Suprapubic skin (tissue), 4 donors: ENCODE measurements at regions not wholly inside any gene's neighbourhood (a gene's known extent, or its start where the extent isn't known, plus 50 kb on each side); places are given as distances from the start of the nearest gene placed in this dataset.

Experiments
- DNase-seq, 2 donors: peaks; one replicate each; pipeline ENCODE4 v3.0.0-alpha.2; 2019; ENCODE audit warnings: low spot score in 2 of 2
- H3K27ac ChIP-seq: fragments of 200-600 bp; sonication (generic); one replicate; pipeline ENCODE4 v1.5.1; 2019
- H3K27me3 ChIP-seq: fragments of 200-600 bp; sonication (generic); one replicate; pipeline ENCODE4 v1.5.1; 2019
- H3K36me3 ChIP-seq: fragments of 200-600 bp; sonication (generic); one replicate; pipeline ENCODE4 v1.5.1; 2019
- H3K4me1 ChIP-seq: fragments of 200-600 bp; sonication (generic); one replicate; pipeline ENCODE4 v1.5.1; 2019
- H3K4me3 ChIP-seq: fragments of 200-600 bp; sonication (generic); one replicate; pipeline ENCODE4 v1.5.1; 2019; ENCODE audit warnings: mild to moderate bottlenecking
- H3K9me3 ChIP-seq: fragments of 200-600 bp; sonication (generic); one replicate; pipeline ENCODE4 v1.5.1; 2019
- EP300 ChIP-seq: sonication (generic); formaldehyde crosslinking; IDR thresholded peaks from one replicate; pipeline ENCODE4 v1.6.1; 2017; ENCODE audit warnings: antibody characterized with exemption
- POLR2A ChIP-seq, 2 donors: fragments of 450-650 bp; IDR thresholded peaks; one replicate each; pipeline ENCODE4 v1.6.1; 2017; ENCODE audit warnings: antibody characterized with exemption in 2 of 2, mild to moderate bottlenecking in 2 of 2, moderate library complexity in 2 of 2
- POLR2AphosphoS5 ChIP-seq, 3 donors: sonication (generic); formaldehyde crosslinking; IDR thresholded peaks; one replicate each; pipeline ENCODE4 v1.6.1; 2017; ENCODE audit warnings: antibody characterized with exemption in 3 of 3
- WGBS: methylation state at CpG from one replicate; pipeline ENCODE4 v1.1.5; 2018; 5-methylcytosine and 5-hydroxymethylcytosine counted together
- TF ChIP-seq, protein P1 (sequence below), 2 donors: fragments of 200-600 bp in 1 of 2; fragments of 450-650 bp in 1 of 2; sonication (generic) in 1 of 2; IDR thresholded peaks; one replicate each; pipeline ENCODE4 v1.5.1; 2016 to 2019; ENCODE audit warnings: antibody characterized with exemption in 2 of 2, mild to moderate bottlenecking in 1 of 2, moderate library complexity in 1 of 2

DNA sequence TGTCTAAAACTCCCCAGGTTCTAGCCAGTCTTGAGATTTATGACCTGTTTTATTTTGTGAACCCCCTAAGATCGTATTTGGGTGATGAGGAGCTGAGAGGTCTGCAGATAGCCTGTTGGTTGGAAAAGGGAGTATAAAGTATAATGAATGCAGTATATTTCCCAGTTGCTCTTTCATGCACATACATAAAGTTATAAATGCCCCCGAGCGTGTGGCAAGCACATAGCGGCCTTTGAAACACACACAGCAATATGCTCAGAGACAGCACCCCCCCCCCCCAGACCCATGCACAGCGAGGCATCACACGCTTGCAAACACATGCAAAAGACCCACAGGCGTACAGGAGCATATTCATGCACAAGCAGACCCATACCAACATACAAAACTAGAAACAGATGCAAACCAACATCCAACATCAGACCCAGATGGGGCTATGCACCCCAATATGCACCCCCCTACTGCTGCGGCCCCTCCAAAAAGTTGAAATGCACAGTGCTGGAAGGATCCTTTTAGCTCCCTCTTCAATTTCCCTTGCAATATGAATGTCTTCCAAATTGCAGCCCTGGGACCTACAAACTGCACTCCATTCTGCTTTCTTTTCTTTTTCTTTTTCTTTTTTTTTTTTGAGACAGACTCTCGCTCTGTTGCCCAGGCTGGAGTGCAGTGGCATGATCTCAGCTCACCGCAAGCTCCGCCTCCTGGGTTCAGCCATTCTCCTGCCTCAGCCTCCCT is 82.2 kb upstream of the TBX3 start:
- Histone ChIP-seq H3K27ac (no peak overlapping the region), H3K4me3 (no peak overlapping the region), H3K9me3 (no peaks in the 10 kb centered on the region), H3K27me3 (no peaks in the 10 kb centered on the region), H3K4me1 (no peaks in the 10 kb centered on the region), H3K36me3 (no peaks in the 10 kb centered on the region)
- no peak for TF ChIP-seq POLR2A (IDR thresholded peaks at IDR 0.05)
- no peak for DNase-seq
- whole genome bisulfite sequencing = 75% methylated on average over 11 of the region's 11 CpGs

DNA sequence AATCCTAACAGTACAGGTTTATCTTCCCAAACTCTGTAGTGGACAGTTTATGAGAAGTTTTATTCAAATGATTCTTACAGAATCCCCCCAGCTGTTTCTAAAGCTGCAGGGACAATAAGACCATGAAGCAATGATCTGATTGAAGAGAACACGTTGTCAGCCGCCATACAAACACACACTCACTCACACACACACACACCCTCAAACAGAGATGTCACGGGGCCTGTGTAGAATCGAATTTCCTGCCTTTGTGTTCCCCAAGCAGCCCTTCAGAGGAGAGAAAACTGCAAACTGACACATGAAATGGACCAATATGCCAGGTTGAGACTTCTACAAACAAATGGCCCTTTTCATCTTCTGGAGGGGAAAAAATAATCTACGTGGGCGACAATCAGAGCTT is 80.5 kb upstream of the TBX3 start:
- no peaks in the 10 kb centered on the region for H3K9me3 ChIP-seq
- H3K36me3 ChIP-seq = no peaks in the 10 kb centered on the region
- 75% methylated on average over 6 of the region's 6 CpGs for WGBS
- no peak for DNase-seq
- H3K27me3 ChIP-seq = no peaks in the 10 kb centered on the region
- no peak overlapping the region for H3K4me3 ChIP-seq
- H3K4me1 ChIP-seq = no peaks in the 10 kb centered on the region
- no peak overlapping the region for H3K27ac ChIP-seq
- TF ChIP-seq, protein P1, sequence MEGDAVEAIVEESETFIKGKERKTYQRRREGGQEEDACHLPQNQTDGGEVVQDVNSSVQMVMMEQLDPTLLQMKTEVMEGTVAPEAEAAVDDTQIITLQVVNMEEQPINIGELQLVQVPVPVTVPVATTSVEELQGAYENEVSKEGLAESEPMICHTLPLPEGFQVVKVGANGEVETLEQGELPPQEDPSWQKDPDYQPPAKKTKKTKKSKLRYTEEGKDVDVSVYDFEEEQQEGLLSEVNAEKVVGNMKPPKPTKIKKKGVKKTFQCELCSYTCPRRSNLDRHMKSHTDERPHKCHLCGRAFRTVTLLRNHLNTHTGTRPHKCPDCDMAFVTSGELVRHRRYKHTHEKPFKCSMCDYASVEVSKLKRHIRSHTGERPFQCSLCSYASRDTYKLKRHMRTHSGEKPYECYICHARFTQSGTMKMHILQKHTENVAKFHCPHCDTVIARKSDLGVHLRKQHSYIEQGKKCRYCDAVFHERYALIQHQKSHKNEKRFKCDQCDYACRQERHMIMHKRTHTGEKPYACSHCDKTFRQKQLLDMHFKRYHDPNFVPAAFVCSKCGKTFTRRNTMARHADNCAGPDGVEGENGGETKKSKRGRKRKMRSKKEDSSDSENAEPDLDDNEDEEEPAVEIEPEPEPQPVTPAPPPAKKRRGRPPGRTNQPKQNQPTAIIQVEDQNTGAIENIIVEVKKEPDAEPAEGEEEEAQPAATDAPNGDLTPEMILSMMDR (IDR thresholded peaks at IDR 0.05) = no peak
- TF ChIP-seq POLR2AphosphoS5 (IDR thresholded peaks at IDR 0.05) (no peak), EP300 (no peak), POLR2A (IDR thresholded peaks at IDR 0.05) (no peak)

DNA sequence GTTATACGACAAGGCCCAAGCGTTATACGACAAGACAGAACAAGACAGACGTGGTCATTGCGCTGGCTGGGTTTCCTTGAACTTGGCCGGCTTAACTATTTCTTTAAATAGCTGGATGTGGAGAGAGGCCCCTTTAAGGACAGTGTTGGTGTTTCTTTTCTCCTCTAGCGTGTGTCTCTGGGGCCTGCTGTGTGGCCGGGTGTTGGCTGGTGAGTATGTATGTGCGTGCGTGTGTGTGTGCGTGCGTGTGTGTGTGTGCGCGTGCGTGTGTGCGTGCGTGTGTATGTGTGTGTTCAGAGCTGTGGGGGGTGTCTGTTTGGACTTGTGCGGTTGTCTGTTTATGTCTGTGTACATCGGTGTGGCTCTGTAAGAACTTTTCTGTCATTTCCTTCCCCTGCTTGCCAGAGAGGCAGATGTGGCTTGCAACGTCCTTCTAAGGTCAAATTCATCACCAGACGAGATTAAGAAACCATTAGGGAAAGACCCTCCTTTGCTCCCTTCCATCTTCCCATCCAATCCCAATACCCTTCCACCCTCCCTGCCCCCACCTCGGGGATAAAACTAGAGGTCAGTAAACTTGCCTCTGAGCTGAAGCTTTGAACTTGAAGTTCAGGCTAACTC is 78.6 kb upstream of the TBX3 start:
- Histone ChIP-seq H3K27ac (no peak overlapping the region), H3K4me3 (no peak overlapping the region), H3K9me3 (no peaks in the 10 kb centered on the region), H3K4me1 (no peaks in the 10 kb centered on the region), H3K27me3 (no peaks in the 10 kb centered on the region), H3K36me3 (no peaks in the 10 kb centered on the region)
- DNase-seq = no peak
- TF ChIP-seq POLR2A (IDR thresholded peaks at IDR 0.05) = no peak
- no peak for TF ChIP-seq POLR2AphosphoS5 (IDR thresholded peaks at IDR 0.05)
- TF ChIP-seq, protein P1 (IDR thresholded peaks at IDR 0.05) = no peak
- 48% methylated on average over 22 of the region's 22 CpGs for WGBS

DNA sequence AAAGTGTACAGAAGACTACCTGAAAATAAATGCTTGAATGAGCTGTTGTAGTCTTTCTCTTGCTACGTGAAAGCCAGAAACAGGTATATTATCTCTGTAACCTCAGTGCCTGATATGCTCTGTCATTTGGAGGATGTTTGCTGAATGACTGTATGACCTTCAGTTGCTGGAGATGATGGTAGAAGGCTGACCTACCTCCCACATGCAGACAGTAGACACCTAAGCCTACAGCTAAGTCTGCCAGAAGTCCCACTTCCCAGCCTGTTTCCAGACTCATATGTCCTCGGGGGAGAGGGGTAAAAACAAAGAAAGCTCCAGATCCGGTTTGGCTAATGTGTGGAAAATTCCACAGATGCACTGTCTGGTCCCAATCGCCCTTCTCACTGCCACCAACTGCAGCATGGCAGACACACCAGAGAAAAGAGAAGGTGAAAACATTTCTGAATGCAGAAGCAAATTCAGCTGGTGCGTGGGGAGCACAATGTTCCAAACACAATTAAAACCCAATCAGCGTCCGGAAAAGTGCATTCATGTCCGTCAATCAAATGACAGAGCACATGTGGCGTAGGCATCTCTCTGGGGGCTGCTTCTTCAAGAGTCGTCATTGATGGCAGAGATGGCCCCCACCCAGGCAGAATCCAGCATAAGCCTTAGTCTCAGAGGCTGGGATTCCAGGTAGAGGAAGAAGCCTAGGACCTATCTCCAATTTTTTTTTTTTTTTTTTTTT is 76.3 kb upstream of the TBX3 start:
- Histone ChIP-seq H3K27me3 (no peaks in the 10 kb centered on the region), H3K4me3 (no peak overlapping the region), H3K9me3 (no peaks in the 10 kb centered on the region), H3K4me1 (no peaks in the 10 kb centered on the region), H3K27ac (no peak overlapping the region), H3K36me3 (no peaks in the 10 kb centered on the region)
- no peak for TF ChIP-seq POLR2AphosphoS5 (IDR thresholded peaks at IDR 0.05)
- no peak for TF ChIP-seq POLR2A (IDR thresholded peaks at IDR 0.05)
- TF ChIP-seq, protein P1 (IDR thresholded peaks at IDR 0.05) = no peak
- WGBS = 55% methylated on average over 10 of the region's 10 CpGs
- DNase-seq = no peak

DNA sequence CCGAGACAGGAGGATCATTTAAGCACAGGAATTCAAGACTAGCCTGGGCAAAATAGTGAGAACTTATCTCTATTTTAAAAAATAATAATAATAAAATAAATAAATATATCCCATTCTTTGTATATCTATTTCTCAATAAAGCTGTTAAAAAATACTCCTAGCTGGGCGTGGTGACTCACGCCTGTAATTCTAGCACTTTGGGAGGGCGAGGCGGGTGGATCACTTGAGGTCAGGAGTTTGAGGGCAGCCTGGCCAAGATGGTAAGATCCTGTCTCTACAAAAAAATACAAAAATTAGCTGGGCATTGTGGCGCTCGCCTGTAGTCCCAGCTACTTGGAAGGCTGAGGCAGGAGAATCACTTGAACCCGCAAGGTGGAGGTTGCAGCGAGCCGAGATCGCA is 75.7 kb upstream of the TBX3 start:
- Histone ChIP-seq H3K4me3 (no peak overlapping the region), H3K36me3 (no peaks in the 10 kb centered on the region), H3K27me3 (no peaks in the 10 kb centered on the region), H3K27ac (no peak overlapping the region), H3K9me3 (no peaks in the 10 kb centered on the region), H3K4me1 (no peaks in the 10 kb centered on the region)
- TF ChIP-seq EP300 (no peak), POLR2AphosphoS5 (IDR thresholded peaks at IDR 0.05) (no peak)
- 92% methylated on average over 11 of the region's 11 CpGs for WGBS
- no peak for DNase-seq

DNA sequence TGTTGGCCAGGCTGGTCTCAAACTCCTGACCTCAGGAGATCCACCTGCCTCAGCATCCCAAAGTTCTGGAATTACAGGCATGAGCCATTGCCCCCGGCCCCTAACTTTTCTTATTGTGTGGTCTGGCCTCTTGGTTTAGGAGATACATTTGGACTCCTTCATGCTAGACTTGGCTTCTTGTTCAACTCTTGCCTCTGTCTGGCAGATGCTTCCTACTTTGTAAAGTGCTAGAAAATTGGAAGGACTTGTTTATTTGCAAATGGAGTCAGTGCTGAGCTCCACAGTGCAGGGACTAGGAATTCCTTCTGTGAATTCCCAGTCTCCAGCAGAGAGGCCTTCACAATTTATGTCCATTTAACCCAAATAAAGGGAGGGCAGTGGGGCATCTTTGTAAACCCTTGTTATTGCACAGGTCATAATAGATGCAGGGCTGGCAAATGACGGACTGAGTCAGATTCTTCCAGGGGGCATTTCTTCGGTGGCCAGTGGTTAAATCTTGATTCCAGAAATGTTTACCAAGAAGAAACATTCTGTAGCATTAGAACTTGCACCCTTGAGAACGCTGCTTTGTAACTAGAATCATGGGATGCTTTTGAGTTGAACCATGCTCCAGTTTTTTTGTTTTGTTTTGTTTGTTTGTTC is 73.8 kb upstream of the TBX3 start:
- 83% methylated on average over 4 of the region's 4 CpGs for WGBS
- no peak for TF ChIP-seq POLR2A (IDR thresholded peaks at IDR 0.05)
- H3K4me3 ChIP-seq = no peak overlapping the region

More for the DNA sequence above, 73.8 kb upstream of the TBX3 start:
- no peak overlapping the region for H3K27ac ChIP-seq
- H3K27me3 ChIP-seq = no peaks in the 10 kb centered on the region
- H3K4me1 ChIP-seq = no peaks in the 10 kb centered on the region
- no peaks in the 10 kb centered on the region for H3K9me3 ChIP-seq
- no peak for DNase-seq
- H3K36me3 ChIP-seq = no peaks in the 10 kb centered on the region
